ENCODE measurements at regions not wholly inside any gene's neighbourhood (a gene's known extent, or its start where the extent isn't known, plus 50 kb on each side); places are given as distances from the start of the nearest gene placed in this dataset.

DNA sequence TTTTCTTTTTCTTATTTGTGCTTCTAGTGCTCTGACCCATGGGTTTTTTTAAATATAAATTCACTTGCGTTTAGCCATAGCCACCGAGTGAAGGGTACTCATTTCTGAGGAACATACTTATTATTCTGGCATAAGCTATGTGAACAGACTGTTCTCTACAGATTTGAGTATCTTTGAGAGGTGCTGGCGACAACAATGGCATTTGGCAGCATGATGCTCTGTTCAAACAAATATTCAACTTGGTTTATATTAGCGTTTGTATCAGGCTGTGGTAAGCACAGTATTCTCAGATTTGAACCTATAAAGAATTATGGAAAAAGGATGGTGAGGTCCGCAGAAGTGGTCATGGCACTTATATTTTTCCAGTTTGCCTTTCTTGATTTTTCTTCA lies 108.7 kb upstream of the LIMCH1 start:
- TF ChIP-seq, protein P1, sequence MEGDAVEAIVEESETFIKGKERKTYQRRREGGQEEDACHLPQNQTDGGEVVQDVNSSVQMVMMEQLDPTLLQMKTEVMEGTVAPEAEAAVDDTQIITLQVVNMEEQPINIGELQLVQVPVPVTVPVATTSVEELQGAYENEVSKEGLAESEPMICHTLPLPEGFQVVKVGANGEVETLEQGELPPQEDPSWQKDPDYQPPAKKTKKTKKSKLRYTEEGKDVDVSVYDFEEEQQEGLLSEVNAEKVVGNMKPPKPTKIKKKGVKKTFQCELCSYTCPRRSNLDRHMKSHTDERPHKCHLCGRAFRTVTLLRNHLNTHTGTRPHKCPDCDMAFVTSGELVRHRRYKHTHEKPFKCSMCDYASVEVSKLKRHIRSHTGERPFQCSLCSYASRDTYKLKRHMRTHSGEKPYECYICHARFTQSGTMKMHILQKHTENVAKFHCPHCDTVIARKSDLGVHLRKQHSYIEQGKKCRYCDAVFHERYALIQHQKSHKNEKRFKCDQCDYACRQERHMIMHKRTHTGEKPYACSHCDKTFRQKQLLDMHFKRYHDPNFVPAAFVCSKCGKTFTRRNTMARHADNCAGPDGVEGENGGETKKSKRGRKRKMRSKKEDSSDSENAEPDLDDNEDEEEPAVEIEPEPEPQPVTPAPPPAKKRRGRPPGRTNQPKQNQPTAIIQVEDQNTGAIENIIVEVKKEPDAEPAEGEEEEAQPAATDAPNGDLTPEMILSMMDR (conservative IDR thresholded peaks at IDR 0.05; ENCODE audit: low read depth, low read length): no peak
- TF ChIP-seq RFX5 (IDR thresholded peaks at IDR 0.05; ENCODE audit: low read depth, low read length) (no peak), POLR2A (IDR thresholded peaks at IDR 0.05; ENCODE audit: low read depth, low read length) (no peak), MXI1 (IDR thresholded peaks at IDR 0.05; ENCODE audit: borderline replicate concordance, low read depth, low read length) (no peak), MAFK (IDR thresholded peaks at IDR 0.05; ENCODE audit: low read depth, low read length) (no peak), RAD21 (IDR thresholded peaks at IDR 0.05; ENCODE audit: low read length) (no peak), SMC3 (IDR thresholded peaks at IDR 0.05; ENCODE audit: low read depth, low read length) (no peak), CEBPB (IDR thresholded peaks at IDR 0.05; ENCODE audit: low read depth, low read length) (no peak), RCOR1 (IDR thresholded peaks at IDR 0.05; ENCODE audit: insufficient replicate concordance, low read length) (no peak), MAZ (IDR thresholded peaks at IDR 0.05; ENCODE audit: borderline replicate concordance, low read depth, low read length) (no peak), NFE2L2 (IDR thresholded peaks at IDR 0.05; ENCODE audit: low read depth, low read length) (no peak)
- TF ChIP-seq, protein P2, sequence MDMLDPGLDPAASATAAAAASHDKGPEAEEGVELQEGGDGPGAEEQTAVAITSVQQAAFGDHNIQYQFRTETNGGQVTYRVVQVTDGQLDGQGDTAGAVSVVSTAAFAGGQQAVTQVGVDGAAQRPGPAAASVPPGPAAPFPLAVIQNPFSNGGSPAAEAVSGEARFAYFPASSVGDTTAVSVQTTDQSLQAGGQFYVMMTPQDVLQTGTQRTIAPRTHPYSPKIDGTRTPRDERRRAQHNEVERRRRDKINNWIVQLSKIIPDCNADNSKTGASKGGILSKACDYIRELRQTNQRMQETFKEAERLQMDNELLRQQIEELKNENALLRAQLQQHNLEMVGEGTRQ (IDR thresholded peaks at IDR 0.05; ENCODE audit: low read depth, low read length): no peak
- TF ChIP-seq, protein P3, sequence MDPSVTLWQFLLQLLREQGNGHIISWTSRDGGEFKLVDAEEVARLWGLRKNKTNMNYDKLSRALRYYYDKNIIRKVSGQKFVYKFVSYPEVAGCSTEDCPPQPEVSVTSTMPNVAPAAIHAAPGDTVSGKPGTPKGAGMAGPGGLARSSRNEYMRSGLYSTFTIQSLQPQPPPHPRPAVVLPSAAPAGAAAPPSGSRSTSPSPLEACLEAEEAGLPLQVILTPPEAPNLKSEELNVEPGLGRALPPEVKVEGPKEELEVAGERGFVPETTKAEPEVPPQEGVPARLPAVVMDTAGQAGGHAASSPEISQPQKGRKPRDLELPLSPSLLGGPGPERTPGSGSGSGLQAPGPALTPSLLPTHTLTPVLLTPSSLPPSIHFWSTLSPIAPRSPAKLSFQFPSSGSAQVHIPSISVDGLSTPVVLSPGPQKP (IDR thresholded peaks at IDR 0.05; ENCODE audit: borderline replicate concordance, low read depth, low read length): no peak

Data from IMR-90 (cell line).